Ovary (tissue), 7 donors: ENCODE measurements at regions not wholly inside any gene's neighbourhood (a gene's known extent, or its start where the extent isn't known, plus 50 kb on each side); places are given as distances from the start of the nearest gene placed in this dataset.

Experiments
- DNase-seq, 5 donors: peaks; one replicate each; pipeline ENCODE4 v3.0.0-alpha.2; 2019 to 2020
- H3K27ac ChIP-seq, 2 donors: fragments of 200-600 bp; one replicate each; pipeline versions ENCODE4 v1.5.1 to v1.8.0; 2019 to 2022
- H3K27me3 ChIP-seq: fragments of 200-600 bp; one replicate; pipeline ENCODE4 v1.8.0; 2022
- H3K36me3 ChIP-seq: fragments of 200-600 bp; sonication (generic); one replicate; pipeline ENCODE4 v1.5.1; 2019
- H3K4me1 ChIP-seq: one replicate; pipeline ENCODE4 v1.8.1; 2013; ENCODE audit warnings: mild to moderate bottlenecking, moderate library complexity; ENCODE audit not compliant: insufficient read depth
- H3K4me3 ChIP-seq: fragments of 200-600 bp; sonication (generic); one replicate; pipeline ENCODE4 v1.5.1; 2017
- H3K9me3 ChIP-seq, 2 donors: fragments of 200-600 bp in 1 of 2; sonication (generic) in 1 of 2; one replicate each; pipeline versions ENCODE4 v1.5.1 to v1.8.1; 2013 to 2019; ENCODE audit warnings: mild to moderate bottlenecking in 1 of 2, moderate library complexity in 1 of 2
- EP300 ChIP-seq: sonication (generic); formaldehyde crosslinking; IDR thresholded peaks from one replicate; pipeline ENCODE4 v1.6.1; 2017; ENCODE audit warnings: antibody characterized with exemption
- POLR2A ChIP-seq: fragments of 450-650 bp; IDR thresholded peaks from one replicate; pipeline ENCODE4 v1.6.1; 2017; ENCODE audit warnings: antibody characterized with exemption, mild to moderate bottlenecking, moderate library complexity
- WGBS, 3 donors: extraction: QIAGEN DNeasy Blood & Tissue Kit in 1 of 3; methylation state at CpG; one replicate each; pipeline versions ENCODE4 v1.1.5 to v1.1.7; 2013 to 2017; 5-methylcytosine and 5-hydroxymethylcytosine counted together
- intact Hi-C, 4 donors: fragments of 100-400 bp; cut with DNase I; formaldehyde crosslinking; loops; one replicate each; pipeline versions ENCODE4 v1.11.0 to v1.15.1; 2022 to 2023
- TF ChIP-seq, protein P1 (sequence below), 3 donors: fragments of 450-650 bp in 2 of 3; fragments of 200-600 bp in 1 of 3; IDR thresholded peaks; one replicate each; pipeline versions ENCODE4 v1.5.1 to v1.8.0; 2016 to 2022; ENCODE audit warnings: antibody characterized with exemption in 3 of 3, mild to moderate bottlenecking in 1 of 3
- donor health status: DM: no; HTN: no; CAD: no; lungs with moderate emphysema.
- donor health status: DM: no; HTN: no; CAD: no.
- donor health status: Bipolar disorder and iron deficiency.
- donor health status: DM: no; HTN: no; CAD: no.
- donor health status: DM: yes; HTN: yes; CAD: no.

DNA sequence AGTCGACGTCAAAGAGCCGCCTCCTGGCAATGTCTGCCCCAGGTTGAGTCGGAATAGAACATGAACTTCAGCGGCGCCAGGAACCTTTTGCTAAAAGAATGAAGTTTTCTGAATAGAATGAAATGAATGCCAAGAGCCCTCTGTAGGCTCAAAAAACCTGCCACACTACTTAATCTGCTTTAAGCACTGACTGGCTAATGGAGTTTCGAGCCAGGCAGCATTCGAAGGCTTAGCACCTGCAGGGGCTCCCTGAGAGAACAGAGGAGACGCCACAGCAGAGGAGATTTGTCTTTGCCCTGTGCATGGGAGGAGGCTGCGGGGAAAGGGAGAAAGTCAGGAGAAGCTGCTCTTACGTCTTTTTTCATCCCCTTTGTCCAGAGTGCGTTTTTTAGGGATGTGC, 641.7 kb downstream of the AJAP1 start:
- Histone ChIP-seq H3K4me1 (no peaks in the 10 kb centered on the region), H3K27me3 (no peaks in the 10 kb centered on the region), H3K4me3 (no peak overlapping the region), H3K9me3 (no peaks in the 10 kb centered on the region), H3K27ac (no peak overlapping the region), H3K36me3 (no peaks in the 10 kb centered on the region)
- TF ChIP-seq, protein P1, sequence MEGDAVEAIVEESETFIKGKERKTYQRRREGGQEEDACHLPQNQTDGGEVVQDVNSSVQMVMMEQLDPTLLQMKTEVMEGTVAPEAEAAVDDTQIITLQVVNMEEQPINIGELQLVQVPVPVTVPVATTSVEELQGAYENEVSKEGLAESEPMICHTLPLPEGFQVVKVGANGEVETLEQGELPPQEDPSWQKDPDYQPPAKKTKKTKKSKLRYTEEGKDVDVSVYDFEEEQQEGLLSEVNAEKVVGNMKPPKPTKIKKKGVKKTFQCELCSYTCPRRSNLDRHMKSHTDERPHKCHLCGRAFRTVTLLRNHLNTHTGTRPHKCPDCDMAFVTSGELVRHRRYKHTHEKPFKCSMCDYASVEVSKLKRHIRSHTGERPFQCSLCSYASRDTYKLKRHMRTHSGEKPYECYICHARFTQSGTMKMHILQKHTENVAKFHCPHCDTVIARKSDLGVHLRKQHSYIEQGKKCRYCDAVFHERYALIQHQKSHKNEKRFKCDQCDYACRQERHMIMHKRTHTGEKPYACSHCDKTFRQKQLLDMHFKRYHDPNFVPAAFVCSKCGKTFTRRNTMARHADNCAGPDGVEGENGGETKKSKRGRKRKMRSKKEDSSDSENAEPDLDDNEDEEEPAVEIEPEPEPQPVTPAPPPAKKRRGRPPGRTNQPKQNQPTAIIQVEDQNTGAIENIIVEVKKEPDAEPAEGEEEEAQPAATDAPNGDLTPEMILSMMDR (IDR thresholded peaks at IDR 0.05): no peak
- no peak for TF ChIP-seq POLR2A
- TF ChIP-seq EP300: no peak
- no peak for DNase-seq
- WGBS, 3 donors: 48 to 63% (median 52%) methylated on average over 12 of the region's 12 CpGs
- intact Hi-C loops: no loop called here

GRCh38 chr1:5291889-5292288, 637.5 kb downstream of the AJAP1 start:
- Histone ChIP-seq H3K36me3 (no peaks in the 10 kb centered on the region), H3K4me3 (no peak overlapping the region), H3K4me1 (no peaks in the 10 kb centered on the region), H3K27me3 (no peaks in the 10 kb centered on the region), H3K9me3 (no peaks in the 10 kb centered on the region), H3K27ac (no peak overlapping the region)
- no peak for DNase-seq
- WGBS, 3 donors: 54 to 76% (median 61%) methylated on average over 6 of the region's 6 CpGs
- TF ChIP-seq EP300: no peak
- TF ChIP-seq, protein P1 (IDR thresholded peaks at IDR 0.05): no peak
- no peak for TF ChIP-seq POLR2A
- intact Hi-C loops: no loop called here

DNA sequence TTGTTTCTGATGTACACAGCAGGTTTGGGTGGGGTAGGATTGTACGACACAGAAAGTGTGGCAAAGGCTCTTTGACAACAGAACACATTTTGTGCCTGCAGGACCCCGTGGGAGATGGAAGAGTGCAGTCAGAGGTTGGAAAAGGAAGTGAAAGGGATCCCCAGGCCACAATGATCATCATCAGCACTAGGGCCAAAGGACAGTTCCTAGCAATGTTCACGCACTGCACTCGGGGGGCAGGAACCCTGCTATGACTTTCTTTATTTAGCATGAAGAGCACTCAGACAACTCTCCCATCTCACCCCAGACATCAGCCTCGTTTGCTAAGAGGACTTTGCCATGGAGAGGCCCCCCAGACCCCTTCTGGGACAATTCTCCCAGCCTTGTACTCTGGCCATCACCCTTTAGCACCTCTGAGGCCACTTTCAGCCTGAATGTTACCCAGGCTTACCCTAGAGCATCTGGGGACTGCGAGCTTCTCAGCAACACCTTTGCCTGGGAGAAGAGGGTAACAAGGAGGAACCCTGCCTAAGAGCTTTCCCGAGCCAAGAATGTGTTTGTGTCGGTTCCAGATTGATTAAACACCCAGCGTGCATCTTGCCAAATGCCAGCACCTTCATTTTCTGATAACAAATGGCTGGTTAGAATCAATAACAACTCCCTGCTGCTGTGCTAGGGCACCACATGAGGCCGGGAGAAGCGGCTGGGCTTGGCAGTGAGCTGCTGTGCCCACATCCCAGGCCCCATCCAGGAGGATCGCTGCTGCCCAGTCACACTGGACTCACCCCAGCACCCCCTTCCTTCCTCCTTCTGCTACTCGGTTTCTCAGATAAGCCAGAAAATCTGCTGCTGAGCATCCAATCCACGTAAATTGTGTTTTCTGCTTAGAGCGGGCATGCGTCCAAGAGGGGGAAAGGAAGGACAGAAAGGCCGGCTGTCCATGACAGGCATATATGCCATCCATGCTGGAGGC, 633.1 kb downstream of the AJAP1 start:
- Histone ChIP-seq H3K9me3 (no peaks in the 10 kb centered on the region), H3K4me3 (no peak overlapping the region), H3K27ac (no peak overlapping the region), H3K27me3 (no peaks in the 10 kb centered on the region), H3K36me3 (no peaks in the 10 kb centered on the region), H3K4me1 (no peaks in the 10 kb centered on the region)
- no peak for DNase-seq
- intact Hi-C loops: no loop called here
- WGBS, 3 donors: 40 to 53% (median 48%) methylated on average over 17 of the region's 17 CpGs
- no peak for TF ChIP-seq POLR2A
- TF ChIP-seq, protein P1 (IDR thresholded peaks at IDR 0.05): no peak
- TF ChIP-seq EP300: no peak

- H3K36me3 ChIP-seq: no peaks in the 10 kb centered on the region
- no peaks in the 10 kb centered on the region for H3K9me3 ChIP-seq
- no peak for DNase-seq
- no peaks in the 10 kb centered on the region for H3K4me1 ChIP-seq
- no peak overlapping the region for H3K27ac ChIP-seq
- no peak overlapping the region for H3K4me3 ChIP-seq
- TF ChIP-seq, protein P1 (IDR thresholded peaks at IDR 0.05): no peak
- TF ChIP-seq POLR2A (no peak), EP300 (no peak)
- 69 to 80% (median 74%) methylated on average over 2 of the region's 2 CpGs for WGBS, 3 donors
- intact Hi-C loops: no loop called here
- H3K27me3 ChIP-seq: no peaks in the 10 kb centered on the region
Measured at GRCh38 chr1:5286244-5286643, 631.8 kb downstream of the AJAP1 start.
